Uterus (tissue), 2 donors: ENCODE measurements at regions not wholly inside any gene's neighbourhood (a gene's known extent, or its start where the extent isn't known, plus 50 kb on each side); places are given as distances from the start of the nearest gene placed in this dataset.

Source experiments
- CTCF ChIP-seq, 4 experiments: fragments of 200-600 bp in 2 of 4; fragments of 450-650 bp in 2 of 4; sonication (generic) in 2 of 4; IDR thresholded peaks; one replicate each; pipeline ENCODE4 v1.5.1; 2016 to 2019; ENCODE audit warnings: antibody characterized with exemption in 4 of 4, mild to moderate bottlenecking in 2 of 4, moderate library complexity in 1 of 4
- POLR2A ChIP-seq, 2 donors: fragments of 450-650 bp; IDR thresholded peaks; one replicate each; pipeline ENCODE4 v1.6.1; 2016; ENCODE audit warnings: antibody characterized with exemption in 2 of 2, mild to moderate bottlenecking in 1 of 2, moderate library complexity in 1 of 2

GRCh38 chr5:7094626-7095025 is 301.3 kb upstream of the ADCY2 start:
- no peak for TF ChIP-seq POLR2A (IDR thresholded peaks at IDR 0.05)
- TF ChIP-seq CTCF (IDR thresholded peaks at IDR 0.05): no peak
